A549 (cell line): ENCODE measurements at regions not wholly inside any gene's neighbourhood (a gene's known extent, or its start where the extent isn't known, plus 50 kb on each side); places are given as distances from the start of the nearest gene placed in this dataset.

Experiments
- ATAC-seq, 2 experiments: fragments of 200-7000 bp in 1 of 2; fragments of >200 bp in 1 of 2; cut with Nextera tagmentation in 1 of 2; cut with Tn5 transposase in 1 of 2; 3 replicates each; pipeline versions ENCODE4 v1.8.0 to v1.9.1; 2018 to 2020; ENCODE audit warnings: mild to moderate bottlenecking in 1 of 2, moderate library complexity in 1 of 2
- CTCF ChIA-PET: fragments of 300-600 bp; sonication (Branson Sonifier 250); formaldehyde crosslinking; extraction: SDS; loops from one replicate; lab custom pipeline; 2021; ENCODE audit warnings: antibody characterized with exemption, inconsistent platforms; lab: Yijun Ruan, JAX
- POLR2A ChIA-PET: fragments of 350-600 bp; formaldehyde crosslinking; extraction: SDS; loops from one replicate; lab custom pipeline; 2021; ENCODE audit warnings: antibody characterized with exemption, inconsistent platforms; lab: Yijun Ruan, JAX
- DNase-seq, 2 experiments: peaks; one replicate each; pipeline versions ENCODE4 v3.0.0 to v3.0.0-alpha.2; 2011 to 2016; ENCODE audit warnings: low read depth in 1 of 2, low spot score in 1 of 2
- FAIRE-seq: peaks from 2 replicates; lab custom pipeline; 2011; peaks lifted over from hg19 to GRCh38; lab: Jason Lieb, UNC
- H3K27ac ChIP-seq, 2 experiments: fragments of >200 bp; sonication (Bioruptor Twin); formaldehyde crosslinking; 3 replicates each; pipeline ENCODE4 v1.5.1; 2016 to 2017
- H3K4me1 ChIP-seq: fragments of >200 bp; sonication (Bioruptor Twin); formaldehyde crosslinking; 3 replicates; pipeline ENCODE4 v1.6.1; 2016
- H3K4me2 ChIP-seq: fragments of >200 bp; sonication (Bioruptor Twin); formaldehyde crosslinking; 3 replicates; pipeline ENCODE4 v1.6.1; 2016
- H3K4me3 ChIP-seq: fragments of >200 bp; sonication (Bioruptor Twin); formaldehyde crosslinking; 3 replicates; pipeline ENCODE4 v1.5.1; 2016
- H3K9me3 ChIP-seq: fragments of >200 bp; sonication (Bioruptor Twin); formaldehyde crosslinking; 3 replicates; pipeline ENCODE4 v1.6.1; 2016
- CBX2 ChIP-seq: fragments of 200-600 bp; sonication (generic); IDR thresholded peaks from 2 replicates; pipeline ENCODE4 v1.6.1; 2016; ENCODE audit warnings: low read depth, mild to moderate bottlenecking, borderline replicate concordance
- CBX8 ChIP-seq: fragments of 200-600 bp; sonication (generic); IDR thresholded peaks from 2 replicates; pipeline ENCODE4 v1.6.1; 2016
- CEBPB ChIP-seq, 2 experiments: fragments of >200 bp in 1 of 2; sonication (Bioruptor Twin) in 1 of 2; formaldehyde crosslinking in 1 of 2; IDR thresholded peaks; 2 replicates each; pipeline ENCODE4 v1.6.1; 2012 to 2016
- FOSB ChIP-seq: fragments of 250-450 bp; sonication (Bioruptor Pico); IDR thresholded peaks from 2 replicates; pipeline ENCODE4 v1.5.0; 2020; ENCODE audit warnings: mild to moderate bottlenecking, moderate library complexity
- FOXS1 ChIP-seq: fragments of 250-450 bp; sonication (Bioruptor Pico); IDR thresholded peaks from 2 replicates; pipeline ENCODE4 v1.5.0; 2020; ENCODE audit warnings: mild to moderate bottlenecking, moderate library complexity
- GATA3 ChIP-seq: IDR thresholded peaks from 2 replicates; pipeline ENCODE4 v1.6.1; 2012; ENCODE audit warnings: borderline replicate concordance
- HES2 ChIP-seq: fragments of >200 bp; sonication (Bioruptor Twin); formaldehyde crosslinking; IDR thresholded peaks from 2 replicates; pipeline ENCODE4 v1.6.1; 2016
- HOXB13 ChIP-seq: fragments of 250-450 bp; sonication (Bioruptor Pico); IDR thresholded peaks from 2 replicates; pipeline ENCODE4 v1.5.0; 2020; ENCODE audit warnings: low read depth, mild to moderate bottlenecking, moderate library complexity
- JUN ChIP-seq, 2 experiments: fragments of >200 bp; sonication (Bioruptor Twin); formaldehyde crosslinking; IDR thresholded peaks; 2 replicates in 1 of 2; 3 replicates in 1 of 2; pipeline ENCODE4 v1.6.1; 2016 to 2017
- KDM5A ChIP-seq: fragments of 200-600 bp; sonication (generic); IDR thresholded peaks from 2 replicates; pipeline ENCODE4 v1.6.1; 2016; ENCODE audit warnings: antibody characterized with exemption, mild to moderate bottlenecking
- MAFK ChIP-seq: fragments of 450-650 bp; IDR thresholded peaks from 2 replicates; pipeline ENCODE4 v1.6.1; 2014; ENCODE audit not compliant: partially characterized antibody
- MAZ ChIP-seq: fragments of 150-350 bp; IDR thresholded peaks from 2 replicates; pipeline ENCODE4 v1.6.1; 2014; ENCODE audit warnings: antibody characterized with exemption, low read depth, low read length, borderline replicate concordance
- MYC ChIP-seq: IDR thresholded peaks from 2 replicates; pipeline ENCODE4 v1.6.1; 2012; ENCODE audit warnings: mild to moderate bottlenecking, inconsistent platforms, low read length, improper control_type of control experiment, borderline replicate concordance
- NR3C1 ChIP-seq: fragments of >200 bp; sonication (Bioruptor Twin); formaldehyde crosslinking; IDR thresholded peaks from 3 replicates; pipeline ENCODE4 v1.6.1; 2017
- RAD21 ChIP-seq, 2 experiments: fragments of >200 bp in 1 of 2; sonication (Bioruptor Twin) in 1 of 2; formaldehyde crosslinking in 1 of 2; IDR thresholded peaks in 1 of 2; conservative IDR thresholded peaks in 1 of 2; 2 replicates in 1 of 2; 3 replicates in 1 of 2; pipeline ENCODE4 v1.6.1; 2012 to 2018; ENCODE audit warnings: inconsistent platforms in 1 of 2
- RARB ChIP-seq: fragments of 250-450 bp; sonication (Bioruptor Pico); IDR thresholded peaks from 2 replicates; pipeline ENCODE4 v1.8.0; 2021; ENCODE audit warnings: mild to moderate bottlenecking, moderate library complexity
- RCOR1 ChIP-seq: fragments of 150-350 bp; IDR thresholded peaks from 2 replicates; pipeline ENCODE4 v1.6.1; 2014; ENCODE audit warnings: antibody characterized with exemption, low read length, low read depth
- SMC3 ChIP-seq: fragments of >200 bp; sonication (Bioruptor Twin); formaldehyde crosslinking; IDR thresholded peaks from 3 replicates; pipeline ENCODE4 v1.6.1; 2018; ENCODE audit warnings: inconsistent platforms
- TFCP2L1 ChIP-seq: fragments of 250-450 bp; sonication (Bioruptor Pico); IDR thresholded peaks from 2 replicates; pipeline ENCODE4 v1.5.0; 2021; ENCODE audit warnings: mild to moderate bottlenecking
- TP53 ChIP-seq: fragments of 250-450 bp; sonication (Bioruptor Pico); IDR thresholded peaks from 2 replicates; pipeline ENCODE4 v1.5.0; 2021; ENCODE audit warnings: mild to moderate bottlenecking, moderate library complexity
- USF2 ChIP-seq: fragments of 450-650 bp; IDR thresholded peaks from 2 replicates; pipeline ENCODE4 v1.6.1; 2014; ENCODE audit warnings: antibody characterized with exemption
- ZSCAN20 ChIP-seq: fragments of 250-450 bp; sonication (Bioruptor Pico); IDR thresholded peaks from 2 replicates; pipeline ENCODE4 v1.8.0; 2022; ENCODE audit warnings: mild to moderate bottlenecking, moderate library complexity
- WGBS: methylation state at CpG from one replicate; pipeline ENCODE4 v1.1.6; 2017; ENCODE audit errors: missing lambda C conversion rate; 5-methylcytosine and 5-hydroxymethylcytosine counted together
- TF ChIP-seq, protein P1 (sequence below): IDR thresholded peaks from 2 replicates; pipeline ENCODE4 v1.6.1; 2012
- TF ChIP-seq, protein P2 (sequence below): IDR thresholded peaks from 2 replicates; pipeline ENCODE4 v1.6.1; 2012; ENCODE audit warnings: low read depth, borderline replicate concordance
- TF ChIP-seq, protein P3 (sequence below): fragments of 250-450 bp; sonication (Bioruptor Pico); IDR thresholded peaks from 2 replicates; pipeline ENCODE4 v1.5.0; 2021; ENCODE audit warnings: mild to moderate bottlenecking, moderate library complexity, borderline replicate concordance

GRCh38 chr12:125674554-125675338, 609.5 kb downstream of the AACS start:
- DNase-seq (no peak), ATAC-seq (no peak), FAIRE-seq (no peak)
- no peak overlapping the region for H3K4me2 ChIP-seq
- no peak overlapping the region for H3K27ac ChIP-seq
- H3K4me1 ChIP-seq = no peaks in the 10 kb centered on the region
- H3K4me3 ChIP-seq = no peak overlapping the region
- CTCF ChIA-PET = interaction anchor here (1.5 kb wide), 1 partner anchor 7 kb away, joined by 3 read pairs; no protein-coding TSS in a partner anchor
- POLR2A ChIA-PET = no interaction called here
- TF ChIP-seq MAFK (no peak), HOXB13 (CRISPR knock-in tag) (no peak), RARB (CRISPR knock-in tag) (no peak), FOXS1 (CRISPR knock-in tag) (no peak), CBX2 (no peak), RAD21 (conservative IDR thresholded peaks at IDR 0.05 in 1 of 2, IDR thresholded peaks at IDR 0.05 in 1 of 2) (no peak), SMC3 (no peak), HES2 (no peak), RCOR1 (no peak), KDM5A (no peak), USF2 (no peak)
- 14% methylated on average over 11 of the region's 11 CpGs for WGBS
- no peaks in the 10 kb centered on the region for H3K9me3 ChIP-seq

DNA sequence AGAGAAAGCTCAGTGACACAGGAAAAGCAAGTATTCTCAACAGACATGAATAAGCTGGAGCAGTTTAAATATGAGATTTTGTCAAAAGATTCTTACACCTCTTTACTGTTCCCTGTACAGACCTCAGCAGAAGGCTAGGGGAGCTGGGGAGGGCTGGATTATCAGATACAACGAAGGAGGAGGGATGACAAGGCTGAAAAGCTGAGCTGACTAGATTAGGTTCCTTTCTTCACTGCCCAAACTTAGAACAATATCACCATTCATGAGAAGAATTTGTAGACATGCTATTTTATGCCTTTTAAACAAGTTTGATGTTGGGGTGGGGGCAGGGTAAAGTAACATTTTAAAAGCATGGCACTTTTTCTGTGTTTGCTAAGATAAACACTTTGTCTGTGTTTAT, 611.1 kb downstream of the AACS start:
- Histone ChIP-seq H3K4me2 (no peak overlapping the region), H3K4me3 (no peak overlapping the region), H3K4me1 (no peaks in the 10 kb centered on the region), H3K27ac (no peak overlapping the region), H3K9me3 (no peaks in the 10 kb centered on the region)
- ChIA-PET CTCF (interaction anchor here (1.5 kb wide), 1 partner anchor 8 kb away, joined by 3 read pairs; no protein-coding TSS in a partner anchor), POLR2A (no interaction called here)
- no peak for TF ChIP-seq MAZ
- TF ChIP-seq, protein P1, sequence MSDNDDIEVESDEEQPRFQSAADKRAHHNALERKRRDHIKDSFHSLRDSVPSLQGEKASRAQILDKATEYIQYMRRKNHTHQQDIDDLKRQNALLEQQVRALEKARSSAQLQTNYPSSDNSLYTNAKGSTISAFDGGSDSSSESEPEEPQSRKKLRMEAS = no peak
- TF ChIP-seq, protein P2, sequence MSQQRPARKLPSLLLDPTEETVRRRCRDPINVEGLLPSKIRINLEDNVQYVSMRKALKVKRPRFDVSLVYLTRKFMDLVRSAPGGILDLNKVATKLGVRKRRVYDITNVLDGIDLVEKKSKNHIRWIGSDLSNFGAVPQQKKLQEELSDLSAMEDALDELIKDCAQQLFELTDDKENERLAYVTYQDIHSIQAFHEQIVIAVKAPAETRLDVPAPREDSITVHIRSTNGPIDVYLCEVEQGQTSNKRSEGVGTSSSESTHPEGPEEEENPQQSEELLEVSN = no peak
- FAIRE-seq (no peak), DNase-seq (no peak), ATAC-seq (no peak)
- WGBS = 0% methylated on average over 1 of the region's 1 CpG

GRCh38 chr12:125677829-125678228, 612.6 kb downstream of the AACS start:
- DNase-seq (no peak), FAIRE-seq (no peak), ATAC-seq (no peak)
- ChIA-PET CTCF (no interaction called here), POLR2A (no interaction called here)
- H3K9me3 ChIP-seq = no peaks in the 10 kb centered on the region
- TF ChIP-seq JUN (IDR thresholded peaks at IDR 0.05) = no peak
- TF ChIP-seq CEBPB (IDR thresholded peaks at IDR 0.05) = no peak
- TF ChIP-seq CBX8 = no peak
- no peak for TF ChIP-seq NR3C1
- TF ChIP-seq MYC = no peak
- TF ChIP-seq FOSB (CRISPR knock-in tag) = no peak
- TF ChIP-seq GATA3 = no peak
- no peak for TF ChIP-seq ZSCAN20 (CRISPR knock-in tag)
- no peak for TF ChIP-seq TFCP2L1
- no peak for TF ChIP-seq TP53
- TF ChIP-seq, protein P3, sequence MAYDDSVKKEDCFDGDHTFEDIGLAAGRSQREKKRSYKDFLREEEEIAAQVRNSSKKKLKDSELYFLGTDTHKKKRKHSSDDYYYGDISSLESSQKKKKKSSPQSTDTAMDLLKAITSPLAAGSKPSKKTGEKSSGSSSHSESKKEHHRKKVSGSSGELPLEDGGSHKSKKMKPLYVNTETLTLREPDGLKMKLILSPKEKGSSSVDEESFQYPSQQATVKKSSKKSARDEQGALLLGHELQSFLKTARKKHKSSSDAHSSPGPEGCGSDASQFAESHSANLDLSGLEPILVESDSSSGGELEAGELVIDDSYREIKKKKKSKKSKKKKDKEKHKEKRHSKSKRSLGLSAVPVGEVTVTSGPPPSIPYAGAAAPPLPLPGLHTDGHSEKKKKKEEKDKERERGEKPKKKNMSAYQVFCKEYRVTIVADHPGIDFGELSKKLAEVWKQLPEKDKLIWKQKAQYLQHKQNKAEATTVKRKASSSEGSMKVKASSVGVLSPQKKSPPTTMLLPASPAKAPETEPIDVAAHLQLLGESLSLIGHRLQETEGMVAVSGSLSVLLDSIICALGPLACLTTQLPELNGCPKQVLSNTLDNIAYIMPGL (CRISPR knock-in tag) = no peak
- TF ChIP-seq RAD21 (conservative IDR thresholded peaks at IDR 0.05 in 1 of 2, IDR thresholded peaks at IDR 0.05 in 1 of 2) = no peak
- 4% methylated on average over 4 of the region's 4 CpGs for WGBS
- no peak overlapping the region for H3K27ac ChIP-seq
- no peak overlapping the region for H3K4me2 ChIP-seq
- H3K4me3 ChIP-seq = no peak overlapping the region
- H3K4me1 ChIP-seq = no peaks in the 10 kb centered on the region
